CD4-positive, alpha-beta T cell treated with Interleukin-17A for 1 hour (primary cell): ENCODE measurements at regions not wholly inside any gene's neighbourhood (a gene's known extent, or its start where the extent isn't known, plus 50 kb on each side); places are given as distances from the start of the nearest gene placed in this dataset.
"Not testable (repeated sequence)": the region's sequence is repeated elsewhere in the genome, so short reads cannot be mapped to it uniquely, and the experiment has no call there.

Source experiments
- DNase-seq: peaks from one replicate; pipeline ENCODE4 v3.0.0-alpha.2; 2020

GRCh38 chr4:72935462-72935861 lies 134.1 kb downstream of the COX18 start:
- DNase-seq = no peak

DNA sequence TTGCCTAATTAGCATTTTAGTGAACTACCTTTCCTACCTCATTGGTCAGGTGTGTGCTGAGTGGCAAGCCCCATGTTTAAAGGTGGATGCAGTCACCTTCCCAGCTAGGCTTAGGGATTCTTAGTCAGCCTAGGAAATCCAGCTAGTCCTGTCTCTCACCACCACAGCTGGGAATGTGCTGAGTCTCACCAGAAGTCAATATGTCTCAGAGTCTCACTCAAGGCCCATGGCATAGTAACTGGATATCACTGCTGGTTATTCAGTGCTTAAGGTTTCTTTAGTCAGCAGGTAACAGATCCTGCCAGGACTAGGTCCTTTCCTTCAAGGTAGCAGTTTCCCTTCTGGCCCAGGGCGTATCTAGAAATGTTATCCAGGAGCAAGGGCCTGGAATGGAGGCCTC lies 136.5 kb downstream of the COX18 start:
- no peak for DNase-seq

GRCh38 chr4:72931346-72931745 lies 138.2 kb downstream of the COX18 start:
- DNase-seq = no peak

GRCh38 chr4:72929596-72930274 lies 139.8 kb downstream of the COX18 start:
- DNase-seq = not testable (repeated sequence)

GRCh38 chr4:72924814-72925213 lies 144.7 kb downstream of the COX18 start:
- no peak for DNase-seq

GRCh38 chr4:72919937-72920336 lies 149.6 kb downstream of the COX18 start:
- DNase-seq = no peak

GRCh38 chr4:72919464-72919863 lies 150.1 kb downstream of the COX18 start:
- no peak for DNase-seq

- no peak for DNase-seq
Observed at GRCh38 chr4:72918362-72918761, 151.2 kb downstream of the COX18 start.

DNA sequence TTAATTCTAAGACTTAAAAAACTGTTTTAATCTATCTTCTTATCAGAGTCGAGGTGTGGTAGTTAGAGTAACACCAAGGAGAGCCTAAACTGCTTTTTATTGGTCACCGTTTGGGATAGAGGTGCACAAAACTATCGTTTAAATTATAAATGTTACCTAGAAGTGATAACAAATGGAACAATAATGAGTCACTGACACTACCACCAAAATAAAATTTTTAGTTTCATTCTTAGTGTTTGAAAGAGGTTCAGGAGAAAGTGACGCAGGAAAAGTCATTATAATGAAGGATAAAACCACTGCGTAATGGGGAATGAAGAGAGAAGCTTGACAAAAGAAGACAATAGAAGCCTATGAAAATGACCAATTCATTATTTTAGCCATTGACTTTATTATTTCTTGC lies 158.2 kb downstream of the COX18 start:
- no peak for DNase-seq

DNA sequence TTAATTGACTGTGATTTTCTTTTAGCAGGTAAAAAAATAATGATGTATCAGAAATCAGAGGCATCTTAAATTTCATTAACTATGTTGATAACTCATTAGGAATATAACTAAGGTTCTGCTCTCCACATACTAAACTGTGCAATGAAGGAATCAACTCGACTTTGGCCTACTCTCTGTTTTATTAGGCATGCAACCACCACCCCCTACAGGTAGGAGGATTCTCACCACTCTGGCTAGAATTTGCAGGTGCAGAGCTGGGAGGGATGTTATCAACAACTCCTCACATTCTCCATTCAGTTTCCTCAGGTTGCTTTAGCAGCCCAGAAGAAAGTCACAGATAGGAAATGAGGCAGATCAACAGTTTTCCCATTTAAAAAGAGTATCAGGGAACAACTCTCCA lies 160.1 kb downstream of the COX18 start:
- DNase-seq = no peak

- no peak for DNase-seq
Observed at GRCh38 chr4:72902354-72902753, 167.2 kb downstream of the COX18 start.

- no peak for DNase-seq
Observed at GRCh38 chr4:72901553-72901952, 168.0 kb downstream of the COX18 start.

- DNase-seq = no peak
Observed at GRCh38 chr4:72900952-72901351, 168.6 kb downstream of the COX18 start.

DNA sequence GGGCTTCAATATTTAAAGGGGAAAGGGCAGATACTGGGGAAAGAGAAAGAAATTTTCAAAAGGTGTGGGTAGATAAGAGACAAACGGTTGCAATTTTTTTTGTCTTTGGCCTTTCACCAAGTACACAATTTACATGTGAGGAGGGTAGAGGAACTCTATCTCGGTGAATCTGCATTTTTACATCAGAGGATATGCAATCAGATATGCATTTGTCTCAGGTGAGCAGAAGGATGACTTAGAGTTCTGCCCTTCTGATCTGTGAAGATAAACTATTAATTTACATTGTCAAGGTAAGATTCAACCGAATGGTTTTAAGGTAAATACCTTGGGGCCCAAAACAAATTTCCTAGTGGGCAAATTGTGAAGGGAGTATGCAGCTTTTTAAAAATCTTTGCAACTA lies 169.9 kb downstream of the COX18 start:
- DNase-seq = no peak

DNA sequence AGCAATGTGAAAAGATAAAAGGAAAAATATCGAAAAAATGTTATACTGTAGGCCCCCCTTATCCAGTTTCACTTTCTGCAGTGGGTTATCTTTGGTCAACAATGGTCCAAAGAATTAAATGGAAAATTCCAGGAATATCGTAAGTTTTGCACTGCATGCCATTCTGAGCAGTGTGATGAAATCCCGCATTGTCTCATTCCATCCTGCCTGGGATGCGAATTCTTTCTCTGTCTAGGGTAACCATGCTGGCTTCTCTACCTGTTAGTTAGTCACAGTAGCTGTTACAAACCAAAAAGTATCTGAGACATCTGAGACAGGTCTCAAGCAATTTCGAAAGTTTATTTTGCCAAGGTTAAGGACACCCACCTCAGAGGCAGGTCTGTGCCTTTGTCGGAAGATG lies 170.3 kb downstream of the COX18 start:
- no peak for DNase-seq

DNA sequence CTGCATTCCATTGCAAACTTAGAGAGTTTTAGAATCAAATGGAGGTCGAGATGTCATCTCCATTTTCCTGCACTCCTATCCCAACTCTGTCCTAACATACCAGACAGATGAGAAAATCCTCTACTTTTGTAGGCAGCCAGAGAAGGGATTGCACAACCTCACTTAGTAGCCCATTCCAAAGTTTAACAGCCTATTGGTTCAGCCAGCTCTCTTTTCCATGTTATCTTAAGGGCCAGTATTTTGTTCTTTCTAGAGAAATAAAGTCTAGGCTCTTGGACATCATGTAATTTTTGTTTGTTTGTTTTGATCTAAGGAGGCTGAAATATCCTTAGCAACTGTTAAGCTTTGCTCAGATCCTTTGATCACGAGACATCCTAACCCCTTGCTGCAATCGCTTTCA lies 173.0 kb downstream of the COX18 start:
- no peak for DNase-seq

DNA sequence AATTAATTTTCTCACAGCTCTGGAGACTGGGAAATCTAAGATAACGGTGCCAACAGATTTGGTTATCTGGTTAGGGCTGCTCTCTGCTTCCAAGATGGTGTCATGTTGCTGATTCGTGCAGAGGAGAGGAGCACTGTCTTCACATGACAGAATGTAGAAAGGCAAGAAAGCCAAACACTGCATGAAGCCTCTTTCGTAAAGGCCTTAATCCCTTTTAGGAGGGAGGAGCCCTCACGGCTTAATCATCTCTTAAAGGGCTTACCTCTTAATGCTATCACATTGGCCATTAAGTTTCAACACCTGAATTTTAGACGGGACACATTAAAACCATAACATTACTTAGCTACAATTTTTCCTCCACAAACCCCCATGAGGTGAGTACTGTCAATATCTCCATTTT lies 174.1 kb downstream of the COX18 start:
- no peak for DNase-seq

DNA sequence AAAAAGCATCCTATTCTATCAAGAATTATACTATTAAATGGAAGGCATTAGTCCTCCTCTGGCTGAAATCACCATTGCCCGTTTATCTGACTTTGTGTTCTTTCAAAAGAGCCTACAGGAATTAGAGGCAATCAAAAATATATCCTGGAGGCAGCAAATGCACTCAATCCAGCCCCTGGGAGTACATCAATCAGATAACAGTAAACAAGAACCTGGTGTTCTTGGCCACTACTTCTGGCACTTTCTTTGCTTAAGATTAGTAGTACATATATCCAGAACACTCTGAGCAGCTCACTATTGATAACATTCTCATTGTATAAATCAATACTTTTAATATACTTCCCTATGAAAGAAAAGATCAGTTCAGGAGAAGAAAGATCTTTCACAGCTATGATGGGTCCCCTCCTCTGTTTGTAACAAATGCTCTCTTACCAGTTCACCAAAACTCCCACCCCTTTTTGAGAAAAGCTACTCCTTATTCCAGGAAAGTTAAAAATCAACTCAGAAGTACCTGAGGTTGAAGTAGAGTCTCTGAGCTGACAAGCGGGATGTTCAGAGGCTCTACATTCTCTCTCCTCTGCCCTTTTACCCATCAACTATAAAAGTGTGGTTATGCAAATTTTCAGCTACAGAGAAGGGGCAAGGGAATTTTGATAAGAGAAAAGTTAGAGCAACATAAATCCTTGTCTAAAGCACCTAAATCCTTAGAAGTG lies 176.0 kb downstream of the COX18 start:
- DNase-seq = no peak

DNA sequence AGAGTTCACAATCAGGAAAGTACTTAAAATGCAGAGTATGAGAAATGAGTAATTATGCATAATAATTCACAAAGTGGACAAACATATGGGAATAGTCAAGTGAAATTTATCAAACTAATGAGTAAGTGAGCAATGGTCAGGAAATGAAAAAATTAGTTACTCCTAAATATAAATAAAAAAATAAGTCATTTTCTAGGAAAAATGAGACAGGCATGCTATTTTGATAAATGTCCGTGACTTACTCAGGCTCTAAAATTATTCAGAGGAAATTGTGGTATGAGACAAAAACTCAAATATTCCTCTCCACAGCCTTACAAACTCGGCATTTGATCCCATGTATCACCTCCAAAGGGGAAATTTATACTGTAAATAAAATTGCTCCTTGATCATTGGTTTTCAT lies 181.2 kb downstream of the COX18 start:
- DNase-seq = no peak

DNA sequence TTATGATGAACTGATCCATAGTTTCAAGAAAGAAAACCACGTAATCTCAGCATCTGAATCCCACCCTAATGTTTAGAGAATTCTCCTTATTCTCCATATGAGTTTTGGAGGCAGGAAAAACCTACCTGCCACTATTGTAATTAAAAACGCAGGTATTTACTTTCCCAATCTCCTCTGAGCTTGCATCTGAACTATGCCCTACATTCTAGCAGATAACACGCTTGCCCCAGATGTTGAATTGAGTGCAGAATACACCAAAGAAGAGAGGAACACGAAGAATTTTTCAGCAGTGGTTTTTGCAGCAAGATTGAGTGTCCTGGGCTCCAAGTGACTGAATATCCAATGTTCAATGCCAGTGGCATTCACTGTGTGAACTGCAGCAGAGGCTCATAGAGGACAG lies 182.4 kb downstream of the COX18 start:
- DNase-seq = no peak

DNA sequence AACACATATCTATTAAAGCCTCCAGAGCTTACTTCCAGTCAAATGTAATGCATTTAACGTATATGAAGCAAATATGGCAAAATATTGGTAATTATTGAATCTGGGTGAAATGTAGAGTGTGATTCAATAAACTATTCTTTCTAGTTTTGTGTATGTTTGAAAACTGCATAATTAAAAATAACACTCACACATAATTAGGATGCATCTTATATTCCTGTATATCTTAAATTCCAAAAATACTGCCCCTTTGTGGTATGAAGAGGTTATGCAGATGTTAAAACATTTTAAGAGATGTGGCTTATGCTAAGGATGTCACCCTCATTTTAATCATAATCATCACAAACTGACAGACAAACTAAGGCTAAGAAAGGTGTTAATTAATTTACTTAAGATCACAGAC lies 182.9 kb downstream of the COX18 start:
- no peak for DNase-seq

DNA sequence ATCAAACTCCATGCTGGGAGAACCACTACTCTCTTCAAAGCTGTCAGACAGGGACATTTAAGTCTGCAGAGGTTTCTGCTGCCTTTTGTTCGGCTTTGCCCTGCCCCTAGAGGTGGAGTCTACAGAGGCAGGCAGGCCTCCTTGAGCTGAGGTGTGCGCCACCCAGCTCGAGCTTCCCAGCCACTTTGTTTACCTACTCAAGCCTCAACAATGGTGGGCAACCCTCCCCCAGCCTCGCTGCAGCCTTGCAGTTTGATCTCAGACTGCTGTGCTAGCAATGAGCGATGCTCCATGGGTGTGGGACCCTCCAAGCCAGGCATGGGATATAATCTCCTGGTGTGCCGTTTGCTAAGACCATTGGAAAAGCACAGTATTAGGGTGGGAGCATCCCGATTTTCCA lies 185.3 kb downstream of the COX18 start:
- DNase-seq = not testable (repeated sequence)

GRCh38 chr4:72876946-72877345 lies 192.6 kb downstream of the COX18 start:
- no peak for DNase-seq

DNA sequence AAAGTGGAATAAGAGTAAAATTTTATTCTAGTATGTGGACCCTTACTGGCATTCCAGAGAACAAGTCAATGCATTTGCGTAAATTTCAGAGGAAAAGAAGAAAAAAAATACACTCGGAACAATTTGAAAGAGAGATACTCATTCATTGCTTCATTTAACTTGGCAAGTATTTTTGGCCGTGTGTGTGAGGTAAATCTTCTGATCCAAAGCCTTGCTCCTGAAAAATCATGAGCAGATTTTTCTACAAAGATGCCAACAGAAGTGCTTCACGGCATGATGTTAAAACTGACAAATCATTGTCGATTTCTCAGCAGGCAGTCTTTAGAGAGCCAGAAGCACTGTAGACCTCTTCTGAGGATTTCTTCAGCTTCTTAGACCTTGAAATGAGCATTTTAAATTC lies 194.0 kb downstream of the COX18 start:
- DNase-seq = no peak

GRCh38 chr4:72875138-72875537 lies 194.4 kb downstream of the COX18 start:
- no peak for DNase-seq
